Common myeloid progenitor, CD34-positive (primary cell): ENCODE measurements at regions not wholly inside any gene's neighbourhood (a gene's known extent, or its start where the extent isn't known, plus 50 kb on each side); places are given as distances from the start of the nearest gene placed in this dataset.

ENCODE experiments used
- CTCF ChIA-PET: fragments of 350-600 bp; sonication (Branson Sonifier 250); formaldehyde crosslinking; loops from one replicate; lab custom pipeline; 2021; ENCODE audit warnings: antibody characterized with exemption; lab: Charles Lee
- POLR2A ChIA-PET: fragments of 350-600 bp; sonication (Branson Sonifier 250); formaldehyde crosslinking; loops from one replicate; lab custom pipeline; 2021; ENCODE audit warnings: antibody characterized with exemption; lab: Charles Lee
- DNase-seq, 3 donors: peaks; one replicate each; pipeline versions ENCODE4 v3.0.0 to v3.0.0-alpha.2; 2013
- H3K27ac ChIP-seq, 2 experiments: 1 replicate in 1 of 2; 2 replicates in 1 of 2; pipeline ENCODE4 v1.7.0; 2013; ENCODE audit warnings: inconsistent platforms in 2 of 2, low read length in 2 of 2, mild to moderate bottlenecking in 2 of 2, low read depth in 1 of 2, moderate library complexity in 1 of 2; ENCODE audit not compliant: severe bottlenecking in 2 of 2, insufficient read depth in 1 of 2, poor library complexity in 1 of 2
- H3K27me3 ChIP-seq, 5 experiments: replicated peaks in 2 of 5; 1 replicate in 3 of 5; 2 replicates in 2 of 5; pipeline versions ENCODE4 v1.6.1 to v1.7.0; 2013; ENCODE audit warnings: low read length in 4 of 5, mild to moderate bottlenecking in 2 of 5, moderate library complexity in 2 of 5, inconsistent platforms in 1 of 5; ENCODE audit not compliant: insufficient read depth in 5 of 5, control insufficient read depth in 4 of 5
- H3K36me3 ChIP-seq, 4 experiments: 1 replicate in 2 of 4; 2 replicates in 2 of 4; pipeline versions ENCODE4 v1.6.1 to v1.7.0; 2013; ENCODE audit warnings: low read length in 3 of 4, control low read depth in 1 of 4, mild to moderate bottlenecking in 1 of 4; ENCODE audit not compliant: control insufficient read depth in 4 of 4, insufficient read depth in 4 of 4
- H3K4me1 ChIP-seq, 4 experiments: 1 replicate in 3 of 4; 2 replicates in 1 of 4; pipeline versions ENCODE4 v1.6.1 to v1.7.1; 2013; ENCODE audit warnings: low read length in 3 of 4, mild to moderate bottlenecking in 3 of 4, control low read depth in 1 of 4, inconsistent platforms in 1 of 4, moderate library complexity in 1 of 4; ENCODE audit not compliant: control insufficient read depth in 4 of 4, insufficient read depth in 4 of 4; ENCODE audit errors: control extremely low read depth in 1 of 4
- H3K4me3 ChIP-seq, 7 experiments: 1 replicate in 4 of 7; 2 replicates in 3 of 7; pipeline versions ENCODE4 v1.5.1 to v1.7.0; 2013; ENCODE audit warnings: mild to moderate bottlenecking in 7 of 7, low read length in 6 of 7, moderate library complexity in 6 of 7, inconsistent platforms in 2 of 7, low read depth in 2 of 7, control low read depth in 1 of 7; ENCODE audit not compliant: insufficient read depth in 4 of 7, control insufficient read depth in 1 of 7; ENCODE audit errors: extremely low read depth in 1 of 7
- H3K9me3 ChIP-seq, 5 experiments: 1 replicate in 4 of 5; 2 replicates in 1 of 5; pipeline versions ENCODE4 v1.6.1 to v1.7.1; 2013; ENCODE audit warnings: low read length in 4 of 5, mild to moderate bottlenecking in 2 of 5, inconsistent platforms in 1 of 5, low read depth in 1 of 5, moderate library complexity in 1 of 5; ENCODE audit not compliant: control insufficient read depth in 4 of 5, insufficient read depth in 2 of 5; ENCODE audit errors: control extremely low read depth in 1 of 5
- WGBS: methylation state at CpG from one replicate; pipeline ENCODE4 v1.1.5; 2013; ENCODE audit not compliant: insufficient coverage; 5-methylcytosine and 5-hydroxymethylcytosine counted together

DNA sequence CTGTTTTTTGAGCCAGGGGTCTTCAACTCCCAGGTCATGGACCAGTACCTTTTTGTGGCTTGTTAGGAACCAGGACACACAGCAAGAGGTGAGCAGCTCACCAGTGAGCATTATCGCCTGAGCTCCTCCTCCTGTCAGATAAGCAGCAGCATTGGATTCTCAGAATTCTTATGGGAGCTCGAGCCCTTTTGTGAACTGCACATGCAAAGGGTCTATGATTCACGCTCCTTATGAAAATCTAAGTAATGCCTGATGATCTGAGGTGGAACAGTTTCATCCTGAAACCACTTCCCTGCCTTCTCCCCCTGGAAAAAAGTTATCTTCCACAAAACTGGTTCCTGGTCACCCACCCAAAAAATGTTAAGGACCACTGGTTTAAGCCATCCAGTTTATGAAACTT, 1047.6 kb downstream of the OTOL1 start:
- H3K4me3 ChIP-seq = no peak overlapping the region
- CTCF ChIA-PET = no interaction called here
- 100% methylated on average over 1 of the region's 3 CpGs for WGBS
- POLR2A ChIA-PET = no interaction called here
- H3K4me1 ChIP-seq = no peaks in the 10 kb centered on the region
- no peaks in the 10 kb centered on the region for H3K27me3 ChIP-seq
- no peak overlapping the region for H3K27ac ChIP-seq
- H3K9me3 ChIP-seq = no peaks in the 10 kb centered on the region
- DNase-seq = no peak
- no peaks in the 10 kb centered on the region for H3K36me3 ChIP-seq

DNA sequence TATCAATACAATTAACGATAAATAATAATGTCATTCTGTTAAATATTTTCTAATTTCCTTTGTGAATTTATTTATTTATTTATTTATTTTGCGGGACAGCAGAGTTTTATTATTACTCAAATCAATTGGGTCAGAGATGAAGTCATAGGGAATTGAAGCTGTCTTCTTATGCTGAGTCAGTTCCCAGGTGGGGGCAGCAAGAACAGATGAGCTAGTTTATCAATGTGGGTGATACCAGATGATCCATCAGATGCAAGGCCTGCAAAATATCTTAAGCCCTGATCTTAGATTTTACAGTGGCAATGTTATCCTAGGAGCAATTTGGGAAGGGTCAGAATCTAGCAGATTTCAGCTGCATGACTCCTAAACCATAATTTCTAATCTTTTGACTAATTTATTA, 1050.3 kb downstream of the OTOL1 start:
- CTCF ChIA-PET = no interaction called here
- WGBS = no CpG with 5 or more reads among the region's 2 CpGs
- no peak overlapping the region for H3K27ac ChIP-seq

DNA sequence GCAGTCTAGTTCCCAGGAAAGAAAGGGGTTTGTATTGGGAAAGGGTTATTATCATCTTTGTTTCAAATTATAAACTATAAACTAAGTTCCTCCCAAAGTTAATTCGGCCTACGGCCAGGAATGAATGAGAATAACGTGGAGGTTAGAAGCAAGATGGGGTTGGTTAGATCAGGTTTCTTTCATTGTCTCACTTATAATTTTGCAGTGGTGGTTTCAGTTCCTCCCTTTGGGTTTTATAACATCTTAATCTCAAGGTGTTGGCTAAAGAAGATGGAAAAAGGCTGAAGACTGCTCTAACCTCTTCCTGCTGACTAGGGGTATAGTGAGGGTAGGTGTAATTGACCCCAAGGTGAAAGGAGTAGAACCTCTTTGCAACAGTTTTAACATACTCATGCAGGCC, 1050.7 kb downstream of the OTOL1 start:
- CTCF ChIA-PET = no interaction called here
- WGBS = no CpG with 5 or more reads among the region's 3 CpGs

More for the DNA sequence above, 1050.3 kb downstream of the OTOL1 start:
- Histone ChIP-seq H3K4me3 (no peak overlapping the region), H3K4me1 (no peaks in the 10 kb centered on the region), H3K27me3 (no peaks in the 10 kb centered on the region), H3K9me3 (no peaks in the 10 kb centered on the region), H3K36me3 (no peaks in the 10 kb centered on the region)
- POLR2A ChIA-PET = interaction anchor here (0.7 kb wide), 1 partner anchor 187 kb away, joined by 4 read pairs; no protein-coding TSS in a partner anchor
- DNase-seq = no peak

DNA sequence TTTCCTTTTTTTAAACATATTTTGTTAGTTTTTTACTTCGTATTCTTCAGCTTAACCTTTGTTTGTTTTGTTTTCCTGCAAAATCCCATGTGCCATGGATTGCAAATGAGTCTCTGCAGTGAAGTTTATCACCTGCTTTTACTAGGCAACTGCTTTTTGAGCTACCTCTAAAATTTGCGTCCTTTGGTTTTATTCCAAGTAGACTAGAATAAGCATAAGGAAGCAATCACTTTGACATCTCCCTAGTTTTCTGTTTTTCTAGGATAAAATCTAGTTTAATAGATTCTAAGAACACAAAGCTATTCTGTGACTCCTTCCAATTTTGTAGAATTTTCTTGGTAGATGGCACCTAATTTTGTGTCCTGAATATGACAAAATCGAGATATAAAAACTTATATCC, 1059.2 kb downstream of the OTOL1 start:
- POLR2A ChIA-PET = no interaction called here
- CTCF ChIA-PET = no interaction called here
- no peak for DNase-seq
- WGBS = 80% methylated on average over 1 of the region's 3 CpGs
- Histone ChIP-seq H3K27me3 (no peaks in the 10 kb centered on the region), H3K27ac (no peak overlapping the region), H3K4me1 (no peaks in the 10 kb centered on the region), H3K9me3 (no peaks in the 10 kb centered on the region), H3K36me3 (no peaks in the 10 kb centered on the region), H3K4me3 (no peak overlapping the region)

More for the DNA sequence above, 1050.7 kb downstream of the OTOL1 start:
- DNase-seq = no peak
- POLR2A ChIA-PET = no interaction called here
- Histone ChIP-seq H3K4me3 (no peak overlapping the region), H3K36me3 (no peaks in the 10 kb centered on the region), H3K27ac (no peak overlapping the region), H3K27me3 (no peaks in the 10 kb centered on the region), H3K4me1 (no peaks in the 10 kb centered on the region), H3K9me3 (no peaks in the 10 kb centered on the region)

DNA sequence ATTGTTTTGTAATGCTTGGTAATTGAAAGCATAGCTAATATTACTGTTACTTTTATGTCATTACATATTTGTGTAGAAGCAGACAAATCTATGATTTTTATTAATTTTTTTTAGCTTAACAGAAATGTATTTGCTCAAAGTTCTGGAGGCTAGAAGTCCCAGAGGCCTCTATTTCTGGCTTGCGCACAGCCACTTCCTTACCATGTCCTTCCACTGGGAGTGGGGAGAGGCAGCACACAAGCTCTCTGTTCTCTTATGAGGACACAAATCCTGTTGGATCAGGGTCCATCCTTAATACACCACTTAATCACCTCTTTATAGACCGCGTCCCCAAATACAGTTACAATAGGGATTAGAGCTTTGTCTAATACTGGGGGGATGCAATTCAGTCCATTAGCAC, 1061.4 kb downstream of the OTOL1 start:
- H3K4me1 ChIP-seq = no peaks in the 10 kb centered on the region
- H3K27ac ChIP-seq = no peak overlapping the region
- no peak overlapping the region for H3K4me3 ChIP-seq
- no peaks in the 10 kb centered on the region for H3K27me3 ChIP-seq
- H3K9me3 ChIP-seq = no peaks in the 10 kb centered on the region
- ChIA-PET POLR2A (no interaction called here), CTCF (no interaction called here)
- no peak for DNase-seq
- 86% methylated on average over 1 of the region's 3 CpGs for WGBS
- no peaks in the 10 kb centered on the region for H3K36me3 ChIP-seq

DNA sequence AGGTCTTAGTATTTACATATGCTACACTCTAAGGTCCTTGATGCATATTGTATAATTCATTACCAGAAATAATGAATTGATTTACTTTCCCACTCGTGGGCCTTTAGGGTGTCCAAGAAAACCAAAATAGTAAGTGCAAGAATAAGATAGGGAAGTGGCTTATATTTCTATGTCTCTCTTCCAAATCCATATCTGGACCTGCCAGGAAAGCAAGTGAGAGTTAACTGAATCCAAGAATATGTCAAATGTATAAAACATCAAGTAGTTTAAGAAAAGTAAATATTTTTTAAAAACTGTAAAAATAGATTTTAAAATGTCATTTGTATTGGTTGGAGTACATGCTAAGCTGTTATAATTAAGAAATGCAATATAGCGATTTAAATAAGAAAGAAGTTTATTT, 1072.1 kb downstream of the OTOL1 start:
- CTCF ChIA-PET = no interaction called here
- Histone ChIP-seq H3K27ac (no peak overlapping the region), H3K9me3 (no peaks in the 10 kb centered on the region), H3K27me3 (no peaks in the 10 kb centered on the region), H3K36me3 (no peaks in the 10 kb centered on the region), H3K4me1 (no peaks in the 10 kb centered on the region), H3K4me3 (no peak overlapping the region)
- no peak for DNase-seq
- WGBS = no CpG with 5 or more reads among the region's 2 CpGs
- POLR2A ChIA-PET = no interaction called here

DNA sequence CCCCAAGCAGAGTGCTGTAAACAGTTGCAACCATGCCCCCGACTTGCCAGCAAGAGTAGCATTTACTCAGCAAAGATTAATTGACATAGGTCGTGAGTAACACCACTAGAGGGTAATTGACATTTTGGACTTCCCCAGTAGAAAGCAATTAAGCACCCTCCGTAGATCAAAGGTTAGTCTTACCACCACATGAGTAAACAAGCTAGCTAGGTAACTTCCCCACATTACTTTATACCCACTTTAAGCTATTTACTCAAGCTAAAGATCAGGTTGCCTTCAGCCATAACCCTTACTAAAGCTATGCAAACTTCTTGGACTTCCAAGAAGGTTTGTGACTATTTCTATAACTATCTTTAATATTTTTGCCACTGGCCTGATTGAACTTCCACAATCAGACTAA, 1072.7 kb downstream of the OTOL1 start:
- WGBS = 28% methylated on average over 3 of the region's 3 CpGs
- Histone ChIP-seq H3K9me3 (no peaks in the 10 kb centered on the region), H3K27ac (no peak overlapping the region), H3K27me3 (no peaks in the 10 kb centered on the region), H3K36me3 (no peaks in the 10 kb centered on the region), H3K4me1 (no peaks in the 10 kb centered on the region), H3K4me3 (no peak overlapping the region)
- CTCF ChIA-PET = no interaction called here
- no peak for DNase-seq
- POLR2A ChIA-PET = interaction anchor here (0.6 kb wide), 1 partner anchor 9 kb away, joined by 3 read pairs; no protein-coding TSS in a partner anchor
